ENCODE measurements at regions not wholly inside any gene's neighbourhood (a gene's known extent, or its start where the extent isn't known, plus 50 kb on each side); places are given as distances from the start of the nearest gene placed in this dataset.

DNA sequence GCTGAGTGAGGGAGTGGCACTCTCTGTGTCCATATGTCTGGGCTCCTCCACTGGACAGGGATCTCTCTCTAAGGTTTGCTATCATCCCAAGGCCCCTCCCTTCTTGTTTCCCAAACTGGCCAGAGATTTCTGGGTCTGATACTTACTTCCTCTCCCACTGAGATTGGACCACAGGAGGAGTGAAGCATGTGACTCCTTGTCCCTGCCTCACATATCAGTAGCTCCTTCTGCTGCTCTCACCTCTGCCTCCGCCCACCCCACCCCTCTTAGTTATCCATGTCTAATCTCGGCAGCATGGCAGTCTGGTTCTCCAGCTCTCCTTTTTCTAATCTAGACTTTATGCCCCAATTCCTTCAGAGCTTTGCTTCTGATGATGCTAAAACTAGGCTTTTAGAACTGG lies 223.1 kb downstream of the RPLP1 start (continued):
- TF ChIP-seq, protein P1, sequence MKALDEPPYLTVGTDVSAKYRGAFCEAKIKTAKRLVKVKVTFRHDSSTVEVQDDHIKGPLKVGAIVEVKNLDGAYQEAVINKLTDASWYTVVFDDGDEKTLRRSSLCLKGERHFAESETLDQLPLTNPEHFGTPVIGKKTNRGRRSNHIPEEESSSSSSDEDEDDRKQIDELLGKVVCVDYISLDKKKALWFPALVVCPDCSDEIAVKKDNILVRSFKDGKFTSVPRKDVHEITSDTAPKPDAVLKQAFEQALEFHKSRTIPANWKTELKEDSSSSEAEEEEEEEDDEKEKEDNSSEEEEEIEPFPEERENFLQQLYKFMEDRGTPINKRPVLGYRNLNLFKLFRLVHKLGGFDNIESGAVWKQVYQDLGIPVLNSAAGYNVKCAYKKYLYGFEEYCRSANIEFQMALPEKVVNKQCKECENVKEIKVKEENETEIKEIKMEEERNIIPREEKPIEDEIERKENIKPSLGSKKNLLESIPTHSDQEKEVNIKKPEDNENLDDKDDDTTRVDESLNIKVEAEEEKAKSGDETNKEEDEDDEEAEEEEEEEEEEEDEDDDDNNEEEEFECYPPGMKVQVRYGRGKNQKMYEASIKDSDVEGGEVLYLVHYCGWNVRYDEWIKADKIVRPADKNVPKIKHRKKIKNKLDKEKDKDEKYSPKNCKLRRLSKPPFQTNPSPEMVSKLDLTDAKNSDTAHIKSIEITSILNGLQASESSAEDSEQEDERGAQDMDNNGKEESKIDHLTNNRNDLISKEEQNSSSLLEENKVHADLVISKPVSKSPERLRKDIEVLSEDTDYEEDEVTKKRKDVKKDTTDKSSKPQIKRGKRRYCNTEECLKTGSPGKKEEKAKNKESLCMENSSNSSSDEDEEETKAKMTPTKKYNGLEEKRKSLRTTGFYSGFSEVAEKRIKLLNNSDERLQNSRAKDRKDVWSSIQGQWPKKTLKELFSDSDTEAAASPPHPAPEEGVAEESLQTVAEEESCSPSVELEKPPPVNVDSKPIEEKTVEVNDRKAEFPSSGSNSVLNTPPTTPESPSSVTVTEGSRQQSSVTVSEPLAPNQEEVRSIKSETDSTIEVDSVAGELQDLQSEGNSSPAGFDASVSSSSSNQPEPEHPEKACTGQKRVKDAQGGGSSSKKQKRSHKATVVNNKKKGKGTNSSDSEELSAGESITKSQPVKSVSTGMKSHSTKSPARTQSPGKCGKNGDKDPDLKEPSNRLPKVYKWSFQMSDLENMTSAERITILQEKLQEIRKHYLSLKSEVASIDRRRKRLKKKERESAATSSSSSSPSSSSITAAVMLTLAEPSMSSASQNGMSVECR (CRISPR knock-in tag; IDR thresholded peaks at IDR 0.05; ENCODE audit: borderline replicate concordance), result no peak

DNA sequence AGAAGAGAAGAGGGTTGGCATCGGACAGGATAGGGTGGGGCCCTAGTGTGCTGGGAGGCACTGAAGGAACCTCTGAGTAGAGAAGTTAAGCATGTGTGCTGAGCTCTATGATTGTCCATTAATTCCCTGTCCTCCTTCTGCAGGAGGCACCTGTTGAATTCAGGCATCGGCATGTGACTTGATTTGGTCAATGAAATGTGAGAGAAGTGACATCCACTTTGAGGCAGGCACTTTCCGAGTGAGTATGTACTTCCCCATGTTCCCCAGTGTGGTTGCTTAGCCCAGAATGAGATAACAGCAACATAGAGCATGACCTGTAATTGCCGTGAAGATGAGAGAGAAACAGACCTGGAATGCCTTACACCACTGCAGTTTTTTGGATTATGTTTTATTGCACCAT lies 224.8 kb downstream of the RPLP1 start:
- H3K27ac Mint-ChIP-seq, result no peak overlapping the region
- peaks cover 2% of the 10 kb centered on the region; the same call in 1 of the 2 replicates for H3K36me3 Mint-ChIP-seq
- peaks cover 11% of the 10 kb centered on the region for H3K4me1 Mint-ChIP-seq
- ChIA-PET POLR2A (no interaction called here), CTCF (no interaction called here)
- peaks cover 9% of the 10 kb centered on the region for H3K9me3 Mint-ChIP-seq
- DNase-seq (ENCODE audit: low spot score) (no peak), ATAC-seq (no peak)
- no peak overlapping the region for H3K4me3 Mint-ChIP-seq
- no peaks in the 10 kb centered on the region; the same call in 1 of the 2 replicates for H3K27me3 Mint-ChIP-seq (ENCODE audit: low read depth)
- TF ChIP-seq ZNF138 (CRISPR knock-in tag; conservative IDR thresholded peaks at IDR 0.05), result no peak
- TF ChIP-seq, protein P2, sequence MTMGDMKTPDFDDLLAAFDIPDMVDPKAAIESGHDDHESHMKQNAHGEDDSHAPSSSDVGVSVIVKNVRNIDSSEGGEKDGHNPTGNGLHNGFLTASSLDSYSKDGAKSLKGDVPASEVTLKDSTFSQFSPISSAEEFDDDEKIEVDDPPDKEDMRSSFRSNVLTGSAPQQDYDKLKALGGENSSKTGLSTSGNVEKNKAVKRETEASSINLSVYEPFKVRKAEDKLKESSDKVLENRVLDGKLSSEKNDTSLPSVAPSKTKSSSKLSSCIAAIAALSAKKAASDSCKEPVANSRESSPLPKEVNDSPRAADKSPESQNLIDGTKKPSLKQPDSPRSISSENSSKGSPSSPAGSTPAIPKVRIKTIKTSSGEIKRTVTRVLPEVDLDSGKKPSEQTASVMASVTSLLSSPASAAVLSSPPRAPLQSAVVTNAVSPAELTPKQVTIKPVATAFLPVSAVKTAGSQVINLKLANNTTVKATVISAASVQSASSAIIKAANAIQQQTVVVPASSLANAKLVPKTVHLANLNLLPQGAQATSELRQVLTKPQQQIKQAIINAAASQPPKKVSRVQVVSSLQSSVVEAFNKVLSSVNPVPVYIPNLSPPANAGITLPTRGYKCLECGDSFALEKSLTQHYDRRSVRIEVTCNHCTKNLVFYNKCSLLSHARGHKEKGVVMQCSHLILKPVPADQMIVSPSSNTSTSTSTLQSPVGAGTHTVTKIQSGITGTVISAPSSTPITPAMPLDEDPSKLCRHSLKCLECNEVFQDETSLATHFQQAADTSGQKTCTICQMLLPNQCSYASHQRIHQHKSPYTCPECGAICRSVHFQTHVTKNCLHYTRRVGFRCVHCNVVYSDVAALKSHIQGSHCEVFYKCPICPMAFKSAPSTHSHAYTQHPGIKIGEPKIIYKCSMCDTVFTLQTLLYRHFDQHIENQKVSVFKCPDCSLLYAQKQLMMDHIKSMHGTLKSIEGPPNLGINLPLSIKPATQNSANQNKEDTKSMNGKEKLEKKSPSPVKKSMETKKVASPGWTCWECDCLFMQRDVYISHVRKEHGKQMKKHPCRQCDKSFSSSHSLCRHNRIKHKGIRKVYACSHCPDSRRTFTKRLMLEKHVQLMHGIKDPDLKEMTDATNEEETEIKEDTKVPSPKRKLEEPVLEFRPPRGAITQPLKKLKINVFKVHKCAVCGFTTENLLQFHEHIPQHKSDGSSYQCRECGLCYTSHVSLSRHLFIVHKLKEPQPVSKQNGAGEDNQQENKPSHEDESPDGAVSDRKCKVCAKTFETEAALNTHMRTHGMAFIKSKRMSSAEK (CRISPR knock-in tag; IDR thresholded peaks at IDR 0.05; ENCODE audit: borderline replicate concordance), result no peak
- TF ChIP-seq NFE2L1 (CRISPR knock-in tag; IDR thresholded peaks at IDR 0.05), result no peak
- TF ChIP-seq, protein P3, sequence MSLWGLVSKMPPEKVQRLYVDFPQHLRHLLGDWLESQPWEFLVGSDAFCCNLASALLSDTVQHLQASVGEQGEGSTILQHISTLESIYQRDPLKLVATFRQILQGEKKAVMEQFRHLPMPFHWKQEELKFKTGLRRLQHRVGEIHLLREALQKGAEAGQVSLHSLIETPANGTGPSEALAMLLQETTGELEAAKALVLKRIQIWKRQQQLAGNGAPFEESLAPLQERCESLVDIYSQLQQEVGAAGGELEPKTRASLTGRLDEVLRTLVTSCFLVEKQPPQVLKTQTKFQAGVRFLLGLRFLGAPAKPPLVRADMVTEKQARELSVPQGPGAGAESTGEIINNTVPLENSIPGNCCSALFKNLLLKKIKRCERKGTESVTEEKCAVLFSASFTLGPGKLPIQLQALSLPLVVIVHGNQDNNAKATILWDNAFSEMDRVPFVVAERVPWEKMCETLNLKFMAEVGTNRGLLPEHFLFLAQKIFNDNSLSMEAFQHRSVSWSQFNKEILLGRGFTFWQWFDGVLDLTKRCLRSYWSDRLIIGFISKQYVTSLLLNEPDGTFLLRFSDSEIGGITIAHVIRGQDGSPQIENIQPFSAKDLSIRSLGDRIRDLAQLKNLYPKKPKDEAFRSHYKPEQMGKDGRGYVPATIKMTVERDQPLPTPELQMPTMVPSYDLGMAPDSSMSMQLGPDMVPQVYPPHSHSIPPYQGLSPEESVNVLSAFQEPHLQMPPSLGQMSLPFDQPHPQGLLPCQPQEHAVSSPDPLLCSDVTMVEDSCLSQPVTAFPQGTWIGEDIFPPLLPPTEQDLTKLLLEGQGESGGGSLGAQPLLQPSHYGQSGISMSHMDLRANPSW (CRISPR knock-in tag; conservative IDR thresholded peaks at IDR 0.05; ENCODE audit: low read depth), result no peak
- TF ChIP-seq, protein P4, sequence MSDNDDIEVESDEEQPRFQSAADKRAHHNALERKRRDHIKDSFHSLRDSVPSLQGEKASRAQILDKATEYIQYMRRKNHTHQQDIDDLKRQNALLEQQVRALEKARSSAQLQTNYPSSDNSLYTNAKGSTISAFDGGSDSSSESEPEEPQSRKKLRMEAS (CRISPR knock-in tag; IDR thresholded peaks at IDR 0.05), result no peak
- no peak for TF ChIP-seq ZNF423 (CRISPR knock-in tag; IDR thresholded peaks at IDR 0.05)
- no peak for TF ChIP-seq NR1H2 (CRISPR knock-in tag; IDR thresholded peaks at IDR 0.05)
- TF ChIP-seq, protein P5, sequence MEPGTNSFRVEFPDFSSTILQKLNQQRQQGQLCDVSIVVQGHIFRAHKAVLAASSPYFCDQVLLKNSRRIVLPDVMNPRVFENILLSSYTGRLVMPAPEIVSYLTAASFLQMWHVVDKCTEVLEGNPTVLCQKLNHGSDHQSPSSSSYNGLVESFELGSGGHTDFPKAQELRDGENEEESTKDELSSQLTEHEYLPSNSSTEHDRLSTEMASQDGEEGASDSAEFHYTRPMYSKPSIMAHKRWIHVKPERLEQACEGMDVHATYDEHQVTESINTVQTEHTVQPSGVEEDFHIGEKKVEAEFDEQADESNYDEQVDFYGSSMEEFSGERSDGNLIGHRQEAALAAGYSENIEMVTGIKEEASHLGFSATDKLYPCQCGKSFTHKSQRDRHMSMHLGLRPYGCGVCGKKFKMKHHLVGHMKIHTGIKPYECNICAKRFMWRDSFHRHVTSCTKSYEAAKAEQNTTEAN (CRISPR knock-in tag; IDR thresholded peaks at IDR 0.05), result no peak
- TF ChIP-seq OVOL2 (CRISPR knock-in tag; IDR thresholded peaks at IDR 0.05; ENCODE audit: borderline replicate concordance), result no peak
- TF ChIP-seq, protein P6, sequence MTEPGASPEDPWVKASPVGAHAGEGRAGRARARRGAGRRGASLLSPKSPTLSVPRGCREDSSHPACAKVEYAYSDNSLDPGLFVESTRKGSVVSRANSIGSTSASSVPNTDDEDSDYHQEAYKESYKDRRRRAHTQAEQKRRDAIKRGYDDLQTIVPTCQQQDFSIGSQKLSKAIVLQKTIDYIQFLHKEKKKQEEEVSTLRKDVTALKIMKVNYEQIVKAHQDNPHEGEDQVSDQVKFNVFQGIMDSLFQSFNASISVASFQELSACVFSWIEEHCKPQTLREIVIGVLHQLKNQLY (CRISPR knock-in tag; IDR thresholded peaks at IDR 0.05), result no peak
- TF ChIP-seq ZNF263 (CRISPR knock-in tag; IDR thresholded peaks at IDR 0.05; ENCODE audit: low read depth), result no peak
- TF ChIP-seq, protein P1 (CRISPR knock-in tag; IDR thresholded peaks at IDR 0.05; ENCODE audit: borderline replicate concordance), result no peak
- TF ChIP-seq ESRRA (CRISPR knock-in tag; IDR thresholded peaks at IDR 0.05; ENCODE audit: borderline replicate concordance), result no peak
- no peak for TF ChIP-seq FOXP1 (CRISPR knock-in tag; IDR thresholded peaks at IDR 0.05; ENCODE audit: borderline replicate concordance)

All from WTC11 (cell line).